Esophagus muscularis mucosa (tissue), 4 donors: ENCODE measurements at regions not wholly inside any gene's neighbourhood (a gene's known extent, or its start where the extent isn't known, plus 50 kb on each side); places are given as distances from the start of the nearest gene placed in this dataset.

Experiments used
- CTCF ChIP-seq, 3 experiments: fragments of 200-600 bp in 2 of 3; fragments of 450-650 bp in 1 of 3; sonication (generic) in 2 of 3; IDR thresholded peaks; one replicate each; pipeline ENCODE4 v1.5.1; 2017 to 2019; ENCODE audit warnings: antibody characterized with exemption in 3 of 3, mild to moderate bottlenecking in 2 of 3, moderate library complexity in 1 of 3
- EP300 ChIP-seq: sonication (generic); formaldehyde crosslinking; IDR thresholded peaks from one replicate; pipeline ENCODE4 v1.6.1; 2017; ENCODE audit warnings: antibody characterized with exemption
- POLR2A ChIP-seq: fragments of 450-650 bp; IDR thresholded peaks from one replicate; pipeline ENCODE4 v1.6.1; 2017; ENCODE audit warnings: antibody characterized with exemption, moderate library complexity, mild to moderate bottlenecking, low read depth
- POLR2AphosphoS5 ChIP-seq, 2 donors: sonication (generic); formaldehyde crosslinking; IDR thresholded peaks; one replicate each; pipeline ENCODE4 v1.6.1; 2017; ENCODE audit warnings: antibody characterized with exemption in 2 of 2

GRCh38 chr1:185514311-185514710 lies 197.3 kb upstream of the IVNS1ABP start:
- TF ChIP-seq CTCF (IDR thresholded peaks at IDR 0.05) (no peak), EP300 (no peak), POLR2AphosphoS5 (IDR thresholded peaks at IDR 0.05) (no peak), POLR2A (no peak)
